ENCODE measurements at regions not wholly inside any gene's neighbourhood (a gene's known extent, or its start where the extent isn't known, plus 50 kb on each side); places are given as distances from the start of the nearest gene placed in this dataset.

DNA sequence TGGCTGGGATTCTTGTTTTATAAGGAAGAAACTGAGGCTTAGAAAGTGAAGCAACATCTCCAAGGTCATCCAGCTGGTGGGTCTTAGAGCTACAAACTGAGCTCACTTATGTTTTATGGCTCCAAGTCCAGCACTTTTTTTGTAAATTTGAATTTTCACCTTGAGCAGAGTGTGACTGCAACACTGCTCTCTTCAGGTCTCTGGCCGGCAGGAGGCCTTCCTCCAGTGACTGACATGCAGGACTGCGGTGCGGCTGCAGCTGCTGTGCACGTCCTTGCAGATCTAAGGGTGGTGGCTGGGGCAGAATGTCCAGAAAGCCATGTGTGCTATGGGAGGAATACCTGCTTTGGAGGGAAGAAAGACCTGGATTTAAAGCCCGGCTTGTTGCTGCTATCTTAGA is 284.2 kb upstream of the POU3F1 start:
- DNase-seq (ENCODE audit: low spot score), result no peak

DNA sequence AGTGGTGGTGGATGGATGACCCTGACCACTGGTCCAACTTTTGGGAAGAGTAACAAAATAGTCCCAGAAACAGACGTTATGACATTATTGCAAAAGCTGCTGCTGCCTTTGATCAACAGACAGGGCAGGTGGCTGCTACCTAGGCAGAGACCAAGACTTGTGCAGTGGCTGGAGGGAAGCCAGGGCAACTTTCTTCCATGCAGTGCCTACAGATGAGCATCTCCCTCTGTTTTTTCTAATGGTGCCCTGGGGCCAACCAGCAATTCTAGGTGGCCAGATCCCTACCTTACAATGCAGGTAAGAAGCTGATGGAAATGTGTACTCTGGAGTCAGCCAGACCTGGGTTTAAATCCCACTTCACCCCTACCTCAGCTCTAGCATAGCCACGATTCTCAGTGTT is 283.1 kb upstream of the POU3F1 start:
- no peak for DNase-seq (ENCODE audit: low spot score)

DNA sequence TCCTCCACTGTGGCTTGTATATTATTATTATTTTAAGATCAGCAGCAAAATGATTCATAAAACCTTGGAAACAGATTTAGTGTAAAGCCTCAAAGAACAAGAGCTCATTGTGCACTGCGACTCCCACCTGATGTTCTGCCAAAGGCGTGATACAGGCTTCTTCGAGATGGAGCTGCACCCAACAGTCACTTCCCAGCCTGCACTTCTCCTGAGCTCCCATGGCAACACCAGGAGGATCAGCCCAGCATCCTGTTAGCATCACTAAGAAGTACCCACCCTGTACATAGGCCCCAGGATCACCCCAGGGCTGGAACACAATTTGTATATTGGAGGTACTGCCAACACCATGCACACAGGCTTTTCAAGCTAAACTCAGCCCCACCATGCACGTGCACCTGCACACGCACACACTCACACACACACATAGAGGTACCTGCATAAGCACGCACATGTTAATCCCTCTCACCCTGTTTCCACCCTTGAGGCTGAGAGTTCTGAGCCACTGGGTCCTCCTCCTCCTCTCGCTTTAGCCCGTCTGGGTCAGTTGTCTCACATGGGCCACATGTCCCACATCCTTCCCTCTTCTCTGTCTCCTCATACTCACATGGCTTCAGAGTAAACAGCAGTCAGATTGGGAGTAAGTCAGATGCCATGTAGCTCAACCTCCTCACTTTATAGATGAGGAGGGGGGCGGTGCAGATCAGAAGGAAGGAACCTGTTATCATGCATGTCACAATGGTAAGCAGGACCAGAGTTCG is 281.9 kb upstream of the POU3F1 start:
- DNase-seq (ENCODE audit: low spot score), result no peak

DNA sequence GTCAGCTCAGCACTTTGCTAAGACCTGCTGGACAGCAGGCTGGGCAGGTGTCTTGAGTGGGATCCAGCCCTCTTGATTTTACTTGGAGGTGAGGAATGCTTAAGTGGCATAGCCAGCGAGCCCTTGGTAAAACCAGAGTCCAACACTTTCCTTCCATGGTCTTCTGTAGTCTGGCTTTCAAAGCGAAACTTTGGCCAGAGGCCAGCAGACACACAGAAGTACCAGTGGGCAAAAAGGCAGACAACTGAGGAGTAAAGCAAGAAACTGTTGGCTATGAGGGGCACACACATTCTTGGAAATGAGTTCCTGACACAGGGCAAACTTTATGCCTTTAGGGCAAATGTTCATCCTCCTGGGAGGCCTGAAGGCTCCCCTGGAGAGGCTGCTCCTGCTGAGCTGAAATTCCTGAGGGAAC is 281.0 kb upstream of the POU3F1 start:
- no peak for DNase-seq (ENCODE audit: low spot score)

DNA sequence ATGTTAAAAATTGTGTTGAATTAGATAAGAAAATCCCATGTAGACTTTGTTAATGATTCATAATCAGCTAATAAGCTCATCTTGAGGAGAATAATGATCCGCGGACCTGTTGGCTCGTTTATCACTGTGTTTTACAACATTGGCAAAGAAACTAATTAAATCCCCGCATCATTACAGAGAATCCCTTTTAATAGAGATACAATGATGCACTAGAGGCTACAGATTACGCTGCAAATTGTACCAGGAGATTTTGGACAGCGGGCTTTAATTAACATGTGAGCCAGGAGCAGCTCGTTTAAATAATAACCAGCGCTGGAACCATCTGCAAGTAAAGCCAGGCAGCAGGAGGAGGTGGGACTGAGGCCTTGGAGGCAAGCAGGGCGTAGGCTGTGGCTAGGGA is 280.3 kb upstream of the POU3F1 start:
- DNase-seq (ENCODE audit: low spot score), result no peak

DNA sequence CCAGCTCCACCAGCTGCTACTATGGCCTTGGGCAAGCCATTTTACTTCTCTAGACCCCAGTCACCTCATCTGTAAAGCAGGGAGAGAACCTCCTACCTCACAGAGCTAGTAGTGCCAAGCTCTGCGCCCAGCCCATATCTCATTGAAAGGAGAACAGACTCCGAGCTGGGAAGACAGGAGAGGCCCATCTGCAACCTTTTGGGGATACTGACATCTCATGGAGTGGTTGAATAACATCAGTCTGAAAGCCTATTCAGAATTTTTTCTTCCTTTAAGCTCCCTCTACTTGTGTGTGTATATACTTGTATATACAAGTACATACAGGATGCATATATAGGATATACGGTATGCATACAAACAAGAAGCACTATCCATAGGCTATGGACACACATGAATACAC is 279.5 kb upstream of the POU3F1 start:
- no peak for DNase-seq (ENCODE audit: low spot score)

DNA sequence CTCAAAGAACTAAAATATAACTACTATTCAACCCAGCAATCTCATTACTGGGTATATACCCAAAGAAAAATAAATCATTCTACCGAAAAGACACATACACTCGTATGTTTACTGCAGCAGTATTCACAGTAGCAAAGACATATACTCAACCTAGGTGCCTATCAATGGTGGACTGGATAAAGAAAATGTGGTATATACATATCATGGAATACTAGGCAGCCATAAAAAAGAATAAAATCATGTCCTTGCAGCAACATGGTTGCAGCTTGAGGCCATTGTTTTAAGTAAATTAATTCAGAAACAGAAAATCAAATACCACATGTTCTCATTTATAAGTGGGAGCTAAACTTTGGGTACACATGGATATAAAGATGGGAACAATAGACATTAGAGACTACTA is 266.2 kb upstream of the POU3F1 start:
- no peak for DNase-seq (ENCODE audit: low spot score)

DNA sequence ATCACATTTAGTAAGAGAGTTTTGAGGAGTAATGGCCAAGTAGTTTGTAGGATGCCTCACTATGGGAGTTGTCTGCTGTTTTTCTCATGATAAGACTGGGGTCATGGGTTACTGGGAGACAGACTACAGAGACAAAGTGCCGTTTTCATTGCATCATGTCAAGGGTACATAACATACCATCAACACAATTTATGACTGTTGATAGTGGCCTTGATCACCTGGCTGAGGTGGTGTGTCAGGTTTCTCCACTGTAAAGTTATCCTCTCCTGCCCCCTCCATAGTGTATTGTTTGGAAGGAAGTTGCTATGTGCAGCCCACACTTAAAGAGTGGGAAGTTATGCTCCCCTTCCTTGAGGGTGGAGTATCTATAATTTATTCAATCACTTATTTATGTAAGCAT is 263.5 kb upstream of the POU3F1 start:
- no peak for DNase-seq (ENCODE audit: low spot score)

DNA sequence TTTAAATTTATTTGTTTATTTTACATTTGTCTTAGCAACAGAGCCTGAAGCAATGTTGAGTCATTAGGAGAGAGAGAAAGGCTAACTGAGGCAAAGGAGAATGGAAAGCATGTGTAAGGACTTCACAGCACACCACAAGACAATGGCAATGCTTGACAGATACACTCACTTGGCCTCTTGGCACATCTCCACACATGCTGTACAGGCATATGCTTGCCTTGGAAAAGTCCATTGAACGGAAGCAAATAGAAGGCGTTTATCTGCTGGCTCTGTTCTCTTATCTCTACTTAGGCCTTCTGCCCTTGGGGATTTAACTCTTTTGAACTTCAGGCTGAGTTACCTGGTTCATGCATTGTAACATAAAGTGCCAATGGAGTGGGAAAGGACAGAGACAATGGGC is 262.2 kb upstream of the POU3F1 start:
- DNase-seq (ENCODE audit: low spot score), result no peak

DNA sequence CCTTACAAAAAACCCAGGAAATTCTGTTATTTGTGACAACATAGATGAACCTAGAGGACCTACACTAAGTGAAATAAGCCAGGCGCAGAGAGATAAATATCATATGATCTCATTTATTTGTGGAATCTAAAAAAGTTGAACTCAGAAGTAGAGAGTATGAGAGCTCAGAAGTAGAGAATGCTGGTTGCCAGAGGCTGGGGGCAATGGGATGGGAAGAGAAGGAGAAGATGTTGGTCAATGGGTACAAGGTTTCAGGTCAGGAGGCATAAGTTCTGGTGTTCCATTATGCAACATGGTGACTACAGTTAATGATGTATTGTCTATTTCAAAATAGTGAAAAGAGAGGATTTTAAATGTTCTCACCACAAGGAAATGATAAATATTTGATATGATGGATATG is 259.1 kb upstream of the POU3F1 start:
- DNase-seq (ENCODE audit: low spot score), result no peak

DNA sequence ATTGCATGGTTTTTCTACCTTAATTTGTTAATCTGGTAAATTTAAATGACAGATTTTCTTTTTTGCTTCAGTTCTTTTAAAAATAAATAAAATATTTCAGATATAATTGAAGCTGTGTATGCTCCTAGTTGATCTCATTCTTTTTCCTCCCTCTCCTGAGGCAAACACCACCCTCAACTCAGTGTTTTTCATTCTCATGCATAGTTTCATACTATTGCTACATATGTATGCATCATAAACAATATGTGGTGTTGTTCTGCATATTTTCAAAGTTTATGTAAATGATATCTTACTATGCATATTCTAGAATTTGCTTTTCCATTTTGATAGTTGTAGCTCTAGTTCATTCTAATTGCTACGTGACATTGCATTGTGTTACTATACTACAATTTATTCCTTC is 257.2 kb upstream of the POU3F1 start:
- no peak for DNase-seq (ENCODE audit: low spot score)

DNA sequence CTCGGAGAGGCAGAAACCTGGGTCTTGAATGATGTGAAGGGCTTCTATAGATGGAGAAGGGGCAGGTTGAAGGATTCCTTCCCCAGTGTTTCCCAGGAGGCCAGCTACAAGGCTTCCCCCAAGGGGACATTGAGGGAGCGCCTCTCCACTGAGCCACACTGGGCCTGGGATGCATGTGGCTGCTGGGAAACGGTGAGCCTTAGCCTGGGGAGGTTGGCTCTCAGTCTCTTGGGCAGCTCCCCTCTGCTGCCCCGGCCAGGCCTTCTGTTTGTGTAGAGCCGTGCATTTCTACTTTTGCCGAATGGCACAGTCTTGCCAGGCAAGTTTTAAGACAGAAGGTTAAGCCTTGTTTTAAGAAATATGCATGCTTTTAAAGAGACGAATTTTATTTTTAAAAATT is 254.4 kb upstream of the POU3F1 start:
- no peak for DNase-seq (ENCODE audit: low spot score)

DNA sequence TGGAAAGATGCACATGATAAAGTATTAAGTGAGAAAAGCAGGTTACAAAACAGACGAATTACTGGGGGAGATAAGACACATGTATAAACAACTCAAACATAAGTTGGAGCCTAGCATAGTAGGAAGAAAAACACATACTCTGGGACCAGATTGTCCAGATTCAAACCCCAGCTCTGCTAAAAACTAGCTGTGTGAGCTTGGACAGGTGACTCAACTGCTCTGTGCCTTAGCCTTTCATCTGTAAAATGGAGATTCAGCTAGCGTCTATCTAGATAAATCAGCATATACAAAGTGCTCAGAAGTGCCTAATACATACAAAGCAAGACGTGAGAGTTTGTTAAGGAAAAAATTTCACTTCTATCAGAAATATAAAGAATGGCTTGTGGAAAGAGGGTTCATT is 254.0 kb upstream of the POU3F1 start:
- DNase-seq (ENCODE audit: low spot score), result no peak

DNA sequence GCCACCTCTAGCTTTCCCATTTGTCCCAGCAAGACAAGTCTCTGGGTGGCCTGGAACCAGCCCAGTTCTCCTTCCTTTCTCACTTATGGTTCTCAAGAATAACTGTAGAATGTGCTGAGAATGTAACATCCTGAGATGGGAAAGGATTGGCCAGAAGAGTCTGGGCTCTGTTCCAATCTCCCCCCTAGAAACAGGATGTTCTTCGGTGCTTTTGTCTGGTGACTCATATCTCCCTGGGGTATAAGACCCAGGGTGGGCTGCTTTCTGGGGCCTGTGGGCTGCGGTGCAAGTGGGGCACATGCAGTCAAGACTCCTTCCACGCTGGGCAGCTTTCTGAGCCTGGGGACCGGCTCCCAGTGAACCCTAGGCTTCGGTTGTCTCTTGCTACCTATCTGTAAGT is 251.2 kb upstream of the POU3F1 start:
- no peak for DNase-seq (ENCODE audit: low spot score)

DNA sequence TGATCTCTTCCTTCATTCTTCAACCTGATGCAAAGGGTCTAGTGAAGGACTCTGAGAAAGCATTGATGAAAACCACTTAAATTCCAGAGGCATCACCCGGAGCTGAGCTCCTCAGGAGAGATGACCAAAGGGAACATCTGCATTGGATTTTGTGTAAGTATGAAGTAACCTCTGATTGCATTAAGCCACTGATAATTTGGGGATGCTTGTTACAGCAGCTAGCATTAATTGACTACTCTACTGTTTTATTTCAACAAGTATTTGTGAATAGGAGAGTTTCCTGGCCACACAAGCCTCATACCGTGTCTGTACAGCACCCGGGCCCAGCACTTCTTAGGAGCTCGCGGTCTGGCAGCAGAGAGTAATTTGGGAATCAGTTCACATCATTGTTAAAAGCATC is 250.7 kb upstream of the POU3F1 start:
- no peak for DNase-seq (ENCODE audit: low spot score)

DNA sequence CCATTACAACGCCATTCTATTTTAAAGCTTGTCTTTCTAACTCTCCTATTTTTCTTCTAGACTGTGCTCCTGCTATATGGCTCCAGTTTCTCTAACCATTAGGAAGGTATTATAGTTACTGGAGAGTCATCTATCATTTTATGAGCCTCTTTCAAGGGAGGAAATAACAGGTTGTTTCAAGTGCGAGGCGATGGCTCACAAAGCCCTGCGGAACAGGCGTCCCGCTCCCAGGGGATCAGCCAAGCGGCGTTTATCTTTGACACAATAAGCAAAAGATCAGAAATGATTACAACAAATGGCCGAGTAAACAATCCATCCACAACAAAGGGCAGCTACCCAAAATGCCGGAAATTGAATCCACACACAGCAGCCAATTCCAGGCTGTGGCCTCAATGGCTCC is 249.5 kb upstream of the POU3F1 start:
- no peak for DNase-seq (ENCODE audit: low spot score)

DNA sequence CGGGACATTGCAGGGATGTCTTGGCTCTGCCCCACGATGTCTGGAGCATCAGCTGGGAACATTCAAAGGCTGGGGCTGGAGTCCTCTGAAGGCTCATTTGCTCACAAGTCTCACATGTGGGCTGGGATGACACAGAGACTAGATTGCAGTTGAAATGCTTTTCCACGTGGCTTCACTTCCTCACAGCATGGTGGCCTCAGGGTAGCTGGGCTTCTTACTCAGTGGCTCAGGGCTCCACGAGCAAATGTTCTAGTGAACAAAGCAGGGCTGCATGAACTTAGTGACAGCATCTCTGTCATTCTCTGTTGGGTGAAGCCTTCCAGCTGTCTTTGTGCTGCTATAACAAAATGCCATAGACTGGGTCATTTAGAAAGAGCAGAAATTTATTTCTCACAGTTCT is 247.0 kb upstream of the POU3F1 start:
- DNase-seq (ENCODE audit: low spot score), result no peak

DNA sequence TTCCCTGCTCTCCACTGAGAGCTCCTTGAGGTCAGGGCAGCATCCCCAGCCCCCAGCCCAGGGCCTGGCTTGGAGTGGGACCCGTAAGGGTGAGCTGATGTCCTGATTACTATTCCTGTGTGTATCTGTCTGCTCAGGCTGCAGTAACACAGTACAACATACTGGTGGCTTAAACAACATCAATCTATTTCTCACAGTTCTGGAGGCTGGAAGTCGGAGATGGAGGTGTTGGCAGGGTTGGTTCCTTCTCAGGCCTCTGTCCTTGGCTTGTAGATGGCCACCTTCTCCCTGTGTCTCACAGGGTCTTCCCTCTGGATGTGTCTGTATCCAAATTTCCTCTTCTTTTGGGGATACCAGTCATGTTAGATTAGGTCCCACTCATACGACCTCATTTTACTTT is 246.4 kb upstream of the POU3F1 start:
- DNase-seq (ENCODE audit: low spot score), result no peak

DNA sequence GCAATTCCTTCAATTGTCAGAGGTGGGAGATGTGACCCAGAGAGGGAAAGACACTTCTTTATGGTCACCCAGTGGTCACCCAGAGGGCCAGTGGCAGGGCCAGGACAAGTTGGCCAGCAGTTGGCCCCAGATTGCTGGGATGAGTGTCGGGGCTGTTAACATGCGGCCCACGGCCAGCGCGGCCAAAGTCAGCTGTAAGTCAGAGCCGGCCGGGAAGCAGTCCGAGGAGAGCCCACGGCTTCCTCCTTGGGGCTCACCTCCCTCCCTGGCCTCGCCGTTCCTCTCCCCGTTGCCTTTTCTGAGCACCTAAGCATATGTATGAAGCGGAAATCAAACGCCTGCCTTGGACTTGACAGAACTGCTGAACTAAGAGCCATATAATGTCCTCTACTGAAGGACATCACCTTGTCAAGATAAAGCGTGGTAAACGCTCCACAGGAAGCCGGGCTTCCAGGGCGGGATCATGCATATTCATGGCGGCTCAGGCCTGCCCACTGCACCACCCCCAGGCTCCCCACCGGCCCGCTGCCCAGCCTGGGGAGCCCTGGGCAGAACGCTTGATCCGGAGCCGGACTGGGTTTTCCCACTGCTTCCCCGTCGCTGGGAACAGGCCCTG is 245.4 kb upstream of the POU3F1 start:
- DNase-seq (ENCODE audit: low spot score), result no peak

DNA sequence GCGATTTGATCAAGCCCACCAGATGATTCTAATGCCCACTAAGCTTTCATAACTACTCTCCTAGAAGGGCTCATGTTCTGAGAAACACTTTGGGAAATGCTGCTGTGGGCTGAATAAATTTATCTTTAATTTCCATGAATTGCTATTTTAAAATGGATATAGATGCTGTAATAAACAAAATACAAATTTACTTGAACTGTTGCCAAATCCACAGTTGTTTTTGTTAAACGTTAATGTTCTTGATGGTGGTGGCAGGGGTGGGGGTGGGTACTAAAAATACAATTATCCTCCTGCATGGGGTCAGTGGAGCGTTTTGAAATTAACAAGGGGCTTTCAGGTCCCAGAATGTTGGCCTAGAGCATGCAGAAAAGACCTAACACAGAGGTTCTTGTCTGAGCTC is 244.7 kb upstream of the POU3F1 start:
- DNase-seq (ENCODE audit: low spot score), result no peak

DNA sequence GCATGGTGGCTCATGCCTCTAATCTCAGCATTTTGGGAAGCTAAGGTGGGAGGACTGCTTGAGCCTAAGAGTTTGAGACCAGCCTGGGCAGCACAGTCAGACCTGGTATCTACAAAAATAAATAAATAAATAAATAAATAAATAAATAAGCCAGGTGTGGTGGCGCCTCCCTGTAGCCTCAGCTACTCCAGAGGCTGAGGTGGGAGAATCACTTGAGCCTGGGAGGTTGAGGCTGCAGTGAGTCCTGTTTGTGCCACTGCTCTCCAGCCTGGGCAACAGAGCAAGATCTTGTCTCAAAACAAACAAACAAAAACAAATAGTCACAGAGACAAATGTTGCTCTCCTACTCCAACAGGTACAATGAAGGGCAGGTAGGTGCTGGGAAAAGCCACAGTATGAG is 242.4 kb upstream of the POU3F1 start:
- DNase-seq (ENCODE audit: low spot score), result no peak

DNA sequence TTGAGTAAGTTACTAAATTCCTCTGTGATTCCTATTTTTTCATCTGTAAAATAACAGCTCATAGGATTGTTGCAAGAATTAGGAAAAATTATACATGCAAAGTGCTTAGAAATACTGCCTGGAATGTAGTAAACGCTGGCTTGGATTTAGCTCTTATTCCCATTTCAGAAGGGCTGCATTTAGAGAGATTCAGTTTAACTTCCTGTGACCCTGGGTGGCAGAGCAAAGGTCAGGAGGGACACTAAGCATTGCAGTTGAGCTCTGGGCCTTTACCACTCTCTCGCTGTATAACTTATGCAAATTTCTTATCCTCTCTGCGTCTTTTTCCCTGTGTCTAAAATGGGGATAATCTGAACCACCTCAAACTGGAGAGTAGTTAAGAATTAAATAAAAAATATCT is 241.0 kb upstream of the POU3F1 start:
- DNase-seq (ENCODE audit: low spot score), result no peak

DNA sequence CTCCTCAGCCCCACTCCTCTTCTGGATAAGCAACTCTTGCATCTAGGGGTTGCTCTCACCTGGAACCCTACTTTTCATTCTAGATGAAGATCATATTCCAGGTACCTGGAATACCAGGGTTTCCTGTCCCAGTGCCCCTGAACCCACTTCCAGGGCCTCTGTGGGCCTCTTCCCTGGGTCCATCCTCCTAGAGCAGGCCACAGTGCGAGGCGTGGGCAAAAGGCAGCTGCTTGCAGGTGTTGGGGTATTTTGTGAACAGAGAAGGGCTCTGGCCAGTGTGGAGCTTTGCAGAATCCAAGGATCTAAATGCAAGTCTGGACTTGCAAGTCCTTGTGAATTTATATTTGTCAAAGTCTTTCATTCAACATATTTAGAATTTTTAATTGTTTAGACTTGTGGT is 240.4 kb upstream of the POU3F1 start:
- no peak for DNase-seq (ENCODE audit: low spot score)

DNA sequence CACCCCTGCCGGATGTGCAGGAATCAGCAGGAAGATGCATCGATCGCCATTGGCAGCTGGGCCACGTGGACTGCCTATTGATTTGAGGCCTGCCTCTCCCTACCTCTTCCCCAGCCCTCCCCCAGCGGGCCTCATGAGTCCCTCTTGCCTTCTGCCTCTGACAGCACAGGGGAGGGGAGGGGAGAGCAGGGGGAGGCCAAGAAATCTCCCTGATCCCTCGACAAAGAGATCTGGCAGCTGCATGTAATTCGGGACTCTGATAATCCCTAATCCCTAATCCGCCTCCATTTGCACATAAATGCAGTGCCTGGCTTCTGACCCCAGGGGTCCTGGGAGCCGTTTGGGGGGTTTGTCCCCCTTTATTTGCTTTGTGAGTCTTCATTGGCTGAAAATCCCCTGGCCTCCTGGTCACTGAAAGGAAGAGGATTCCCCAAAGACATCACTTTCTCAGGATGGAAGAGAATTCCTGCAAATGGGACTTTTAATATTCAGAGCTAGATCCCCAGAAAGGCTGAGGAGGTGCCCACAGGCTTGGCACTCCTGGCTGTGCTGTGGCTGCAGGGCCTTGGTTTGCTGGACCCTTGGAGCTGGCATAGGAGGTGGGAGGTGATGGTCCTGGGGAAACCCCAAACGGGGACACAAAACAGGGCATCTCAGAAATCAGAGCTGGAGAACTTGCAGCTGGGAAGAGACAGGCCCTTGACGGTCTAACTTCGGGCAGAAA is 239.4 kb upstream of the POU3F1 start:
- DNase-seq (ENCODE audit: low spot score), result no peak
